A673 (cell line): ENCODE measurements at regions not wholly inside any gene's neighbourhood (a gene's known extent, or its start where the extent isn't known, plus 50 kb on each side); places are given as distances from the start of the nearest gene placed in this dataset.

Experiments used
- BruUV-seq: library from RNA; stranded (reverse); fragments of 400-500 nt; replicated peaks from 2 replicates; lab custom pipeline; 2021; lab: Mats Ljungman, UMichigan
- CTCF ChIA-PET: fragments of 300-600 bp; sonication (Branson Sonifier 250); formaldehyde crosslinking; loops from one replicate; lab custom pipeline; 2022; ENCODE audit warnings: antibody characterized with exemption; lab: Charles Lee
- POLR2A ChIA-PET: fragments of 300-600 bp; sonication (Branson Sonifier 250); formaldehyde crosslinking; loops from one replicate; lab custom pipeline; 2022; ENCODE audit warnings: antibody characterized with exemption; ENCODE audit not compliant: low non-redundant PET; lab: Charles Lee
- DNase-seq: peaks from one replicate; pipeline ENCODE4 v3.0.0-alpha.2; 2015; ENCODE audit warnings: low spot score
- H3K27ac ChIP-seq: fragments of 200-600 bp; sonication (generic); 2 replicates; pipeline ENCODE4 v1.5.1; 2016; ENCODE audit warnings: mixed run types, low read depth, mild to moderate bottlenecking, mixed read lengths, antibody characterized with exemption, low read length; ENCODE audit not compliant: poor library complexity, severe bottlenecking
- H3K27me3 ChIP-seq: fragments of 200-600 bp; sonication (generic); replicated peaks from 2 replicates; pipeline ENCODE4 v1.6.1; 2017; ENCODE audit warnings: mixed run types, low read depth, mild to moderate bottlenecking, mixed read lengths, antibody characterized with exemption, low read length; ENCODE audit not compliant: insufficient read depth, poor library complexity
- H3K36me3 ChIP-seq: fragments of 200-600 bp; sonication (generic); 2 replicates; pipeline ENCODE4 v1.6.1; 2016; ENCODE audit warnings: mixed run types, mild to moderate bottlenecking, mixed read lengths, antibody characterized with exemption, low read length; ENCODE audit not compliant: insufficient read depth, poor library complexity, severe bottlenecking
- H3K4me1 ChIP-seq: fragments of 200-600 bp; sonication (generic); 2 replicates; pipeline ENCODE4 v1.6.1; 2017; ENCODE audit warnings: mixed run types, mild to moderate bottlenecking, mixed read lengths, antibody characterized with exemption, low read length; ENCODE audit not compliant: insufficient read depth, poor library complexity, severe bottlenecking
- H3K4me3 ChIP-seq: fragments of 200-600 bp; sonication (generic); 2 replicates; pipeline ENCODE4 v1.5.1; 2016; ENCODE audit warnings: low read depth, mixed run types, mild to moderate bottlenecking, mixed read lengths, low read length; ENCODE audit not compliant: poor library complexity, severe bottlenecking
- H3K9me3 ChIP-seq: fragments of 200-600 bp; sonication (generic); 2 replicates; pipeline ENCODE4 v1.6.1; 2016; ENCODE audit warnings: mixed run types, low read depth, mild to moderate bottlenecking, mixed read lengths, antibody characterized with exemption, low read length; ENCODE audit not compliant: poor library complexity, severe bottlenecking
- EZH2 ChIP-seq: fragments of 200-600 bp; sonication (generic); IDR thresholded peaks from 2 replicates; pipeline ENCODE4 v1.6.1; 2017; ENCODE audit warnings: borderline replicate concordance, low read depth, mild to moderate bottlenecking, mixed read lengths, antibody characterized with exemption, low read length; ENCODE audit not compliant: poor library complexity, severe bottlenecking
- intact Hi-C: fragments of 100-400 bp; cut with micrococcal nuclease; formaldehyde crosslinking; loops from one replicate; pipeline ENCODE4 v1.10.0; 2022; ENCODE audit not compliant: unreplicated experiment
- TF ChIP-seq, protein P1 (sequence below): fragments of 300-800, 200-600 bp; sonication (generic); conservative IDR thresholded peaks from 2 replicates; pipeline ENCODE4 v1.5.1; 2017; ENCODE audit warnings: low read depth, mild to moderate bottlenecking, antibody characterized with exemption, low read length, moderate library complexity, mixed read lengths

DNA sequence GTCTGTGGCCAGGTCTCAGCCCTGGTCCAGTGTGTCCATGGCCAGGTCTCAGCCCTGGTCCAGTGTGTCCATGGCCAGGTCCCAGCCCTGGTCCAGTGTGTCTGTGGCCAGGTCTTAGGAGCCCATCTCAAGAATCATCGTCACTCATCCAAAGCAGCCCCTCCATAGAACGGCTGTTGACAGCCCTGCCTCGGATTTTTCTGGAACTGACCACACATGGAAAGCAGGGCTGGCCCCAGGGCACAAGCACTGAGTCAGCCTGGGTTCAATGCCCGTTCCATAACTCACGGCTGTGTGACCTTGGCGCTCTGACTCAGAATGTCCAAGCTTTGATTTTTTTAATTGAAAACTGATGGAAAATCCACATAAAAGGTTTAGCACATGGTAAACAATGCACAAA lies 59.9 kb upstream of the SNTG2 start:
- Histone ChIP-seq H3K4me1 (peaks cover 3% of the 10 kb centered on the region), H3K27ac (no peak overlapping the region), H3K9me3 (no peaks in the 10 kb centered on the region), H3K4me3 (no peak overlapping the region), H3K27me3 (no peaks in the 10 kb centered on the region), H3K36me3 (no peaks in the 10 kb centered on the region)
- CTCF ChIA-PET = no interaction called here
- BruUV-seq = no TSS peak
- DNase-seq = no peak
- TF ChIP-seq, protein P1, sequence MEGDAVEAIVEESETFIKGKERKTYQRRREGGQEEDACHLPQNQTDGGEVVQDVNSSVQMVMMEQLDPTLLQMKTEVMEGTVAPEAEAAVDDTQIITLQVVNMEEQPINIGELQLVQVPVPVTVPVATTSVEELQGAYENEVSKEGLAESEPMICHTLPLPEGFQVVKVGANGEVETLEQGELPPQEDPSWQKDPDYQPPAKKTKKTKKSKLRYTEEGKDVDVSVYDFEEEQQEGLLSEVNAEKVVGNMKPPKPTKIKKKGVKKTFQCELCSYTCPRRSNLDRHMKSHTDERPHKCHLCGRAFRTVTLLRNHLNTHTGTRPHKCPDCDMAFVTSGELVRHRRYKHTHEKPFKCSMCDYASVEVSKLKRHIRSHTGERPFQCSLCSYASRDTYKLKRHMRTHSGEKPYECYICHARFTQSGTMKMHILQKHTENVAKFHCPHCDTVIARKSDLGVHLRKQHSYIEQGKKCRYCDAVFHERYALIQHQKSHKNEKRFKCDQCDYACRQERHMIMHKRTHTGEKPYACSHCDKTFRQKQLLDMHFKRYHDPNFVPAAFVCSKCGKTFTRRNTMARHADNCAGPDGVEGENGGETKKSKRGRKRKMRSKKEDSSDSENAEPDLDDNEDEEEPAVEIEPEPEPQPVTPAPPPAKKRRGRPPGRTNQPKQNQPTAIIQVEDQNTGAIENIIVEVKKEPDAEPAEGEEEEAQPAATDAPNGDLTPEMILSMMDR = no peak
- no peak for TF ChIP-seq EZH2
- POLR2A ChIA-PET = no interaction called here
- intact Hi-C loops = no loop called here

DNA sequence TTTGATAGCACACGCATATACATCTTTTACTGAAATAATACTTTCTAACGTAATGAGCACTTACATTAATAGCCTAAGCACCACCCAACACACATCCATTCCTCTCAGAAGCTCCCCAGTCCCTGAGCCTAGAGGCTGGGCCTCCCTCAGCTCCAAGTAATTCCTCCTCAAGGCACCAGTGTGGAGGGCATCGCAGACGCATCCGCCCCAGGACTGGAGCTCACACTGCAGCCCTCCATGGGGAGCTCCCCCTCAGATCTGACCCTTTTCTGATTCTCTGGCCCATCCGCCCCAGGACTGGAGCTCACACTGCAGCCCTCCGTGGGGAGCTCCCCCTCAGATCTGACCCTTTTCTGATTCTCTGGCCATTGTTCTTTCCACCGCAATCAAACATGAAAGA lies 60.4 kb upstream of the SNTG2 start:
- H3K27ac ChIP-seq = no peak overlapping the region
- peaks cover 3% of the 10 kb centered on the region for H3K4me1 ChIP-seq
- ChIA-PET CTCF (no interaction called here), POLR2A (no interaction called here)
- no peaks in the 10 kb centered on the region for H3K27me3 ChIP-seq
- intact Hi-C loops = no loop called here
- no peaks in the 10 kb centered on the region for H3K9me3 ChIP-seq
- DNase-seq = no peak
- no TSS peak for BruUV-seq
- no peak overlapping the region for H3K4me3 ChIP-seq
- no peak for TF ChIP-seq EZH2
- TF ChIP-seq, protein P1 = no peak
- H3K36me3 ChIP-seq = no peaks in the 10 kb centered on the region

DNA sequence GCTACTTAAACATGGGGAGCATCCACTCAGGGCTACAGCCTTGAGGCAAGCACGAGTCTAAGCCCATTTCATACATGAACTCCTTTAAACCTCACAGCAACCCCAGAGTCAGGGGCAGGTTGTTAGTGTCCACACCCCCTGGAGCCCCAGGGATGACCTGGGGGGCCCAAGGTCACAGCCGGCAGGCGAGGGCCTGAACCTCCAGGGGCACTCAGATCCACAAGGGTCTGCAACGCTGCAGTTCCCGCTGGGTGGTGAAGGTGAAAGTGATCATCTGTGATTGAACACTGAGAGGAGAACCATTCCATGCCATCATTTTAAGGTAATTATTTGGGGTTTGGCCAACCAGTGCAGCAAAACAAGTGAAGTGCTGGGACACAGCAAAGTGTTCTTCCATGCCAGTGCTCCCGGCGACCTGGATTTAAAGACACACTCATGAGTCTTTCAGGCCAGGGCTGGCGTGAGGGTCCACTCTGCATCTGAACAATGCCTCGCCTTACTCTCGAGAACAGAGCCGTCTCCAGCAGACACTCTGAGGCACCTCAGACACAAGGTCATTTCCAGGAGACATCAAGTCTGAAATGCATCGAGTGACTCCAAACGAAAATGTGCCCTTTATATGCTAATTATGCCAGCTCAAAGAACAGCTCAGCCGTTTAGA lies 61.6 kb upstream of the SNTG2 start:
- CTCF ChIA-PET = no interaction called here
- Histone ChIP-seq H3K27me3 (no peaks in the 10 kb centered on the region), H3K27ac (no peak overlapping the region), H3K36me3 (no peaks in the 10 kb centered on the region), H3K4me3 (no peak overlapping the region), H3K4me1 (peaks cover 3% of the 10 kb centered on the region), H3K9me3 (no peaks in the 10 kb centered on the region)
- BruUV-seq = no TSS peak
- TF ChIP-seq, protein P1 = no peak
- no peak for TF ChIP-seq EZH2
- intact Hi-C loops = no loop called here
- DNase-seq = no peak
- POLR2A ChIA-PET = no interaction called here
